BLaER1 treated with 17β-estradiol and CSF1 and Interleukin-3, amounts not matched to agents 10 nM and 100 nM (cell line): ENCODE measurements at regions not wholly inside any gene's neighbourhood (a gene's known extent, or its start where the extent isn't known, plus 50 kb on each side); places are given as distances from the start of the nearest gene placed in this dataset.

Source experiments
- H3K27ac ChIP-seq, 11 experiments: shearing (Covaris generic); formaldehyde crosslinking; 2 replicates each; pipeline ENCODE4 v1.8.1; 2022
- H3K27me3 ChIP-seq, 11 experiments: shearing (Covaris generic); formaldehyde crosslinking; 2 replicates each; pipeline ENCODE4 v1.8.1; 2022
- H3K36me3 ChIP-seq, 11 experiments: shearing (Covaris generic); formaldehyde crosslinking; 2 replicates each; pipeline ENCODE4 v1.8.1; 2022
- H3K4me1 ChIP-seq, 10 experiments: shearing (Covaris generic); formaldehyde crosslinking; 2 replicates each; pipeline ENCODE4 v1.8.1; 2022
- H3K4me2 ChIP-seq, 11 experiments: shearing (Covaris generic); formaldehyde crosslinking; 2 replicates each; pipeline ENCODE4 v1.8.1; 2022
- H3K4me3 ChIP-seq, 10 experiments: shearing (Covaris generic); formaldehyde crosslinking; 2 replicates each; pipeline ENCODE4 v1.8.1; 2022
- H3K9ac ChIP-seq, 11 experiments: shearing (Covaris generic); formaldehyde crosslinking; 2 replicates each; pipeline ENCODE4 v1.8.1; 2022
- H3K9me3 ChIP-seq, 11 experiments: shearing (Covaris generic); formaldehyde crosslinking; replicated peaks in 1 of 11; 2 replicates each; pipeline ENCODE4 v1.8.1; 2022
- H4K20me1 ChIP-seq, 11 experiments: shearing (Covaris generic); formaldehyde crosslinking; 2 replicates each; pipeline ENCODE4 v1.8.1; 2022
- Cebpa-rat ChIP-seq, 11 experiments: shearing (Covaris generic); IDR thresholded peaks; 2 replicates each; pipeline ENCODE4 v1.8.1; 2022

DNA sequence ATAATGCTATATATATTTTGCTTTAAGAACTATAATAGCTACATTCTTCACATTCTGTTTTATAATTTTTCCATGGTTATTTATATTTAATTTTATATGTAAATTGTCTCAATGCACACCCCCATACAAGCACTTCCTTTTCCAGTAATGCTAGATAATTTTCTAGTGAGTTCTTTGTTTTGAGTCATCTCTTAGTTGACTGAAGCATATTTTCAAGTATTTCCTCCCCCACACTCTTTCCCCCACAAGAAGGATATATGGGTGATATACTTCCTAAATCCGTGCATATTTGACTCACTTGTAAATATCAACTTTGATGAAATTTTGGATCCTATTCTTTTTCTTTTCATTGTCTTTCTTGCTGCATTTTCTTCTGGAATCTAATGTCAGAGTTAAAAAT is 82.1 kb upstream of the SRSF6 start:
- H3K36me3 ChIP-seq = no peaks in the 10 kb centered on the region
- no peak overlapping the region for H3K27ac ChIP-seq
- H3K9me3 ChIP-seq = no peaks in the 10 kb centered on the region
- no peaks in the 10 kb centered on the region for H4K20me1 ChIP-seq
- H3K9ac ChIP-seq = no peak overlapping the region
- H3K27me3 ChIP-seq = no peaks in the 10 kb centered on the region
- H3K4me3 ChIP-seq = no peak overlapping the region
- H3K4me2 ChIP-seq = peak overlapping the region in 3 of 11 experiments; percentile 25 to 40 (median 37); a peak in 4 of 22 replicates
- H3K4me1 ChIP-seq = peaks cover 0 to 16% (median 0%) of the 10 kb centered on the region in 10 experiments; a peak in 5 of 20 replicates
- no peak for TF ChIP-seq Cebpa-rat (IDR thresholded peaks at IDR 0.05)

DNA sequence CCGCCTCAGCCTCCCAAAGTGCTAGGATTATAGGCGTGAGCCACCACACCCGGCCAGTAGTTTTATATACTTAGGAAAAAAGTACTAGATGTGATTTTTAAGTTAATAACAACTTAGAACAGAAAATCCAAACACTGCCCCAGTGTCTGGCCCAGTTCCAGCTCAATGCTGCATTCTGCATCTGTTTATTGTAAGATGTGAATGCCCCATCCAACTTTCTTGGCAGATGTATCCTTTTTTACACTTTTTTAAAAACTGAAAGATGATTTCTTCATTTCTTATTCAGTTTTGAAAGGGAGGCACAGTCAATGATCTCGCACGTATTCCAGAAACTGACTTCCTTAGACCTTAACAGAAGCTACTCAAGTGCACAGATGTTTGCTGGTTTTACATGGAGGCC is 85.6 kb upstream of the SRSF6 start:
- H3K27ac ChIP-seq = no peak overlapping the region
- no peak overlapping the region for H3K9ac ChIP-seq
- peaks cover 0 to 16% (median 0%) of the 10 kb centered on the region in 10 experiments; a peak in 5 of 20 replicates for H3K4me1 ChIP-seq
- TF ChIP-seq Cebpa-rat (IDR thresholded peaks at IDR 0.05) = no peak
- H4K20me1 ChIP-seq = no peaks in the 10 kb centered on the region
- no peak overlapping the region for H3K4me2 ChIP-seq
- no peaks in the 10 kb centered on the region for H3K36me3 ChIP-seq
- H3K9me3 ChIP-seq = no peaks in the 10 kb centered on the region
- H3K27me3 ChIP-seq = no peaks in the 10 kb centered on the region
- no peak overlapping the region for H3K4me3 ChIP-seq

DNA sequence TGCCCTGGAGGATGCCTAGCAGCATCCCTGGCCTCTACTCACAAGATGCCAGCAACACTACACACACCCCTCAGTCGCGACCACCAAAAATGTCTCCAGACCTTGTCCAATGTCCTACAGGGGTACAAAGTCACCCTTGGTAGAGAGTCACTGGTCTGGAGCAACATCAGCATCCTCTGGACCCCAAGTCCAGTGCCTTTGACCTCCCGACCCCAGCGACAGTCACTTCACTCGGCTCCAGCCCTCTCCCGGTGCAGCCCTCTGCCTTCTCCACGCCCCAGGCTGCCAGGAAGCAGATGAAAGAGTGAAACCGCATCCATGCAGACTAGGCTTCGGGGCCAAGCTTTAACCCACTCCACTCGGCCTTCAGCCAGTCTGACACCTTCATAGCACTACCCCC is 92.0 kb upstream of the SRSF6 start:
- H3K4me2 ChIP-seq = no peak overlapping the region
- no peaks in the 10 kb centered on the region for H3K36me3 ChIP-seq
- no peaks in the 10 kb centered on the region for H3K4me1 ChIP-seq
- H3K4me3 ChIP-seq = no peak overlapping the region
- no peak for TF ChIP-seq Cebpa-rat (IDR thresholded peaks at IDR 0.05)
- H3K9ac ChIP-seq = no peak overlapping the region
- no peaks in the 10 kb centered on the region for H4K20me1 ChIP-seq
- no peak overlapping the region for H3K27ac ChIP-seq
- no peaks in the 10 kb centered on the region for H3K27me3 ChIP-seq
- no peaks in the 10 kb centered on the region for H3K9me3 ChIP-seq

DNA sequence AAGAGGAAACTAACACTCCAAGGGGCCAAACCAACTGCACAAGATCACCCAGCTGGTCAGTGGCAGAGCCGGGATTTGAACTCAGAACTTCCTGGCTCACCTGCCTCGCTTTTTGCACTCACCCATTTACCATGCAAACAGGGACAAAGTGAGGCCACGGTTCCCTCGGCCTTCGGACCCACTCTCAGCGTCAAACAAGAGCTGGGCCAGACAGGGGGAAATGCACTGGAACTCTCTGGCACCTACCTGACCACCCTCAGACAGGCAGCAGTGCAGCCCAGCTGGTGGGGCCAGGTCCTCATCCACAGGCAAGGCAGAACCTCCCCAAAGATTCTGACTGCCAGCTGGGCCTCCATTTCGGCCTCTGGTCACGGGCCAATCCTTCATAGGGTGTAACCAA is 93.7 kb upstream of the SRSF6 start:
- Histone ChIP-seq H4K20me1 (no peaks in the 10 kb centered on the region), H3K9ac (no peak overlapping the region), H3K27ac (no peak overlapping the region), H3K9me3 (peaks cover 0 to 2% (median under 1%) of the 10 kb centered on the region in 11 experiments; a peak in 4 of 22 replicates), H3K36me3 (no peaks in the 10 kb centered on the region), H3K4me2 (no peak overlapping the region), H3K4me3 (no peak overlapping the region), H3K4me1 (no peaks in the 10 kb centered on the region), H3K27me3 (no peaks in the 10 kb centered on the region)
- no peak for TF ChIP-seq Cebpa-rat (IDR thresholded peaks at IDR 0.05)

DNA sequence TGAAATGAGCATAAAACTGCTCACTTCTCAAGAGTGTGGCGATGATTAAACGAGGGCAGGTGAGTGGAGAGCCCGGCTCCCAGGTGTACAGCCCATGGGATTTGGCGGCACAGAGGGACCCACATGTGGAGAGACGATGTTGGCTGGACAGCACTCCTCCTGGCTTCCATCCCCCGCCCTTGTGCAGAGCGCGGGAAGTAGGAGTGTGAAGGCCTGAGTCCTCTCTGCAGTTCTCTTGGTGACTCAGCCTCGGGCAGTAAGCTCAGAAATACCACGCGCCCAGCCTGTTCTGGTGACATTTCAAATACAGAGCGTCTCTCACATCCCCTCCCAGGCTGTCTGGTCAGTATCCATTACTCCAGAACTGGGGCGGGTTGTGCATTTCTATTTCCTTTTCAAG is 94.2 kb upstream of the SRSF6 start:
- H3K36me3 ChIP-seq = no peaks in the 10 kb centered on the region
- H3K27ac ChIP-seq = no peak overlapping the region
- H3K27me3 ChIP-seq = no peaks in the 10 kb centered on the region
- no peak overlapping the region for H3K9ac ChIP-seq
- no peaks in the 10 kb centered on the region for H4K20me1 ChIP-seq
- no peaks in the 10 kb centered on the region for H3K4me1 ChIP-seq
- H3K4me3 ChIP-seq = no peak overlapping the region
- H3K4me2 ChIP-seq = no peak overlapping the region
- no peak for TF ChIP-seq Cebpa-rat (IDR thresholded peaks at IDR 0.05)
- H3K9me3 ChIP-seq = peaks cover 2 to 7% (median 6%) of the 10 kb centered on the region in 11 experiments; a peak in 15 of 22 replicates

DNA sequence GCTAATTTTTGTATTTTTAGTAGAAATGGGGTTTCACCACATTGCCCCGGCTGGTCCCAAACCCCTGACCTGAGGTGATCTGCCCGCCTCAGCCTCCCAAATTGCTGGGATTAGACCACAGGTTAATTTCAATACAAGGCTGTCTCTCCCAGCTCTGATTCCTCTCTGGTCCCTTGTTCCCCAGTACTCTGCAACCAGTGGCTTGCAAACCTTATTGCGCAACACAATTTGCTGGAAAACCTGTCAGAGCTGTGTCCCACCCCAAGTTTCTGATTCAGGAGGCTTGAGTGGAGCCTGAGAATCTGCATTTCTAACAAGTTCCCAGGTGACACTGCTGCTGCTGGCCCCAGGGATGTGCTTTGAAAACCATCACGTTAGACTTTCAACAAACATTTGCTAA is 96.2 kb upstream of the SRSF6 start:
- H3K9ac ChIP-seq = no peak overlapping the region

DNA sequence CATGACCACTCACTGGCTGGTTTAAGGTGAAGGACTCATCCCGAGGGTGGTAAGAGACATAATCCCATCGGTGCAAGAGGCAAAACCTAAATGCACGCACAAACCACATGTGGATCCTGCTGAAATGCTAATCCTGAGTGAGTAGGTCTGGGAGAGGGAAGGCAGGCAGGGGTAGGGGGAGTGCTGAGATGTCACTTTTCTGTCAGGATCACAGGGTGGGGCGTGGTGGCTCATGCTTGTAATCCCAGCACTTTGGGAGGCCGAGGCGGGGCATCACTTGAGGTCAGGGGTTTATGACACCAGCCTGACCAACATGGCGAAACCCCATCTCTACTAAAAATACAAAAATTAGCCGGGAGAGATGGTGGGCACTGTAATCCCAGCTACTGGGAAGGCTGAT is 97.7 kb upstream of the SRSF6 start:
- H3K4me3 ChIP-seq = no peak overlapping the region
- H4K20me1 ChIP-seq = no peaks in the 10 kb centered on the region
- H3K27me3 ChIP-seq = no peaks in the 10 kb centered on the region
- peaks cover 5 to 22% (median 13%) of the 10 kb centered on the region in 11 experiments; a peak in 16 of 22 replicates for H3K9me3 ChIP-seq
- no peak for TF ChIP-seq Cebpa-rat (IDR thresholded peaks at IDR 0.05)
- H3K27ac ChIP-seq = no peak overlapping the region
- H3K4me2 ChIP-seq = no peak overlapping the region
- H3K9ac ChIP-seq = no peak overlapping the region
- H3K36me3 ChIP-seq = no peaks in the 10 kb centered on the region
- H3K4me1 ChIP-seq = no peaks in the 10 kb centered on the region

More for the DNA sequence above, 96.2 kb upstream of the SRSF6 start:
- Histone ChIP-seq H3K36me3 (no peaks in the 10 kb centered on the region), H4K20me1 (no peaks in the 10 kb centered on the region), H3K4me1 (no peaks in the 10 kb centered on the region), H3K4me2 (no peak overlapping the region), H3K9me3 (peaks cover 5 to 22% (median 12%) of the 10 kb centered on the region in 11 experiments; a peak in 16 of 22 replicates), H3K27me3 (no peaks in the 10 kb centered on the region), H3K27ac (no peak overlapping the region), H3K4me3 (no peak overlapping the region)
- TF ChIP-seq Cebpa-rat (IDR thresholded peaks at IDR 0.05) = peak; percentile 44 to 95 (median 76); a peak in 17 of 22 replicates

DNA sequence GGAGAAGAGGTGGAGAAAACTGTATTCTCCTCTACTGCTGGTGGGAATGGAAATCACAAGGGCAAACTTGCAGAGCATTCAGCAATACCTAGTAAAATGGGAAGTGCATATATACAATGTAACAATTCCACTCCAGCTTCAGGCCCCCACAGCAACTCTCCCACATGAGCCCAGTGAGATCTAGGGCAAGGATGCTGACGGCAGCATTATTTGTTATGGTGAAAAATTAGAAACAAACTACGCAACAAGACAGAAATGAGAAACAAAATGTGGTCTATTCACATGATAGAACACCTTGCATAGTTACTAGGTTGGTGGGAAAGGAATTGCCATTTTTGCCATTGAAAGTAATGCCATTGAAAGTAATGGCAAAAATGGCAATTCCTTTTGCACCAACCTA is 98.9 kb upstream of the SRSF6 start:
- Histone ChIP-seq H3K4me2 (no peak overlapping the region), H3K9me3 (peaks cover 5 to 22% (median 13%) of the 10 kb centered on the region in 11 experiments; a peak in 16 of 22 replicates), H3K9ac (no peak overlapping the region), H3K4me3 (no peak overlapping the region), H3K27ac (no peak overlapping the region), H3K36me3 (no peaks in the 10 kb centered on the region), H3K4me1 (no peaks in the 10 kb centered on the region), H3K27me3 (no peaks in the 10 kb centered on the region), H4K20me1 (no peaks in the 10 kb centered on the region)
- no peak for TF ChIP-seq Cebpa-rat (IDR thresholded peaks at IDR 0.05)

DNA sequence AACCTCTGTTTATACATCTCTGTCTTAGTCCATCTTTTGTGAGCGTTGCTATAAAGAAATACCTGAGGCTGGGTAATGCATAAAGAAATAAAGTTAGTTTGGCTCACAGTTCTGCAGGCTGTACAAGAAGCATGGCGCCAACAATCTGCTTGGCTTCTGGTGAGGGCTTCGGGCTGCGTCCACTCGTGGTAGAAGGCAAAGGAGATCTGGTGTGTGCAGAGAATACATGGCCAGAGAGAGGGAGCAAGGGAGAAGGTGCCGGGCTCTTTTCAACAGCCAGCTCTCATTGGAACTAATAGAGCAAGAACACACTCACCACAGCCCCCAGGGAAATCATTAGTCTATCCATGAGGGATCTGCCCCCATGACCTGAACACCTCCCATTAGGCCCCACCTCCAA is 100.3 kb upstream of the SRSF6 start:
- no peaks in the 10 kb centered on the region for H4K20me1 ChIP-seq
- TF ChIP-seq Cebpa-rat (IDR thresholded peaks at IDR 0.05) = no peak
- no peak overlapping the region for H3K9ac ChIP-seq
- H3K4me2 ChIP-seq = no peak overlapping the region
- peaks cover 5 to 22% (median 13%) of the 10 kb centered on the region in 11 experiments; a peak in 16 of 22 replicates for H3K9me3 ChIP-seq
- no peaks in the 10 kb centered on the region for H3K27me3 ChIP-seq
- no peak overlapping the region for H3K4me3 ChIP-seq
- no peaks in the 10 kb centered on the region for H3K4me1 ChIP-seq
- no peak overlapping the region for H3K27ac ChIP-seq
- H3K36me3 ChIP-seq = no peaks in the 10 kb centered on the region

DNA sequence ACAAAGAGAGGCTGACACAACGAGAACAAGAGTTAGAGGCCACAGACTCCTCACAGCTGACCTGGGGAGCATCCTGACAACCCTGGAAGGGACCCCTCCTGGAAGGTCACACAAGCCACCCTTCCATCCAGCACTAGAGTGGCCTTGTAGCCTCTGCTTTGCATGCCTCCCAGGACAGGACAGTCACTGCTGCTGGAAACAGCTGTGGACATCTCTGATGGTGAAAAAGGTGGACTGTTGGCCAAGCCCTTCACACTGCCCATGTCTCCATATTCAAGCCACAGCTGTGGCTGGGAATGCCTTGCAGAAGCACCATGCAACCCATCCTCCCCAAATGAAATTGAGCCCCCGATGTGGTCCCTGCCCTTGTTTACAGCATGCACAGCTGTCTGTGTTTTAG is 102.1 kb upstream of the SRSF6 start:
- Histone ChIP-seq H3K4me2 (no peak overlapping the region), H3K27me3 (no peaks in the 10 kb centered on the region), H3K27ac (no peak overlapping the region), H3K36me3 (no peaks in the 10 kb centered on the region), H4K20me1 (no peaks in the 10 kb centered on the region), H3K4me1 (no peaks in the 10 kb centered on the region), H3K4me3 (no peak overlapping the region), H3K9me3 (peaks cover 5 to 22% (median 13%) of the 10 kb centered on the region in 11 experiments; a peak in 16 of 22 replicates), H3K9ac (no peak overlapping the region)
- TF ChIP-seq Cebpa-rat (IDR thresholded peaks at IDR 0.05) = no peak
